Hematopoietic multipotent progenitor cell treated with erythropoietin and hydrocortisone succinate and interleukin-3 and kit ligand, for 17 days (in vitro differentiated cells): ENCODE measurements at regions not wholly inside any gene's neighbourhood (a gene's known extent, or its start where the extent isn't known, plus 50 kb on each side); places are given as distances from the start of the nearest gene placed in this dataset.

Experiments
- DNase-seq: peaks from one replicate; pipeline ENCODE4 v3.0.0-alpha.2; 2015; ENCODE audit warnings: low spot score

GRCh38 chr14:104387022-104388010 is 192.2 kb upstream of the C14orf180 start:
- no peak for DNase-seq

GRCh38 chr14:104388011-104388521 is 191.5 kb upstream of the C14orf180 start:
- DNase-seq: no peak

GRCh38 chr14:104388541-104389325 is 190.8 kb upstream of the C14orf180 start:
- no peak for DNase-seq

DNA sequence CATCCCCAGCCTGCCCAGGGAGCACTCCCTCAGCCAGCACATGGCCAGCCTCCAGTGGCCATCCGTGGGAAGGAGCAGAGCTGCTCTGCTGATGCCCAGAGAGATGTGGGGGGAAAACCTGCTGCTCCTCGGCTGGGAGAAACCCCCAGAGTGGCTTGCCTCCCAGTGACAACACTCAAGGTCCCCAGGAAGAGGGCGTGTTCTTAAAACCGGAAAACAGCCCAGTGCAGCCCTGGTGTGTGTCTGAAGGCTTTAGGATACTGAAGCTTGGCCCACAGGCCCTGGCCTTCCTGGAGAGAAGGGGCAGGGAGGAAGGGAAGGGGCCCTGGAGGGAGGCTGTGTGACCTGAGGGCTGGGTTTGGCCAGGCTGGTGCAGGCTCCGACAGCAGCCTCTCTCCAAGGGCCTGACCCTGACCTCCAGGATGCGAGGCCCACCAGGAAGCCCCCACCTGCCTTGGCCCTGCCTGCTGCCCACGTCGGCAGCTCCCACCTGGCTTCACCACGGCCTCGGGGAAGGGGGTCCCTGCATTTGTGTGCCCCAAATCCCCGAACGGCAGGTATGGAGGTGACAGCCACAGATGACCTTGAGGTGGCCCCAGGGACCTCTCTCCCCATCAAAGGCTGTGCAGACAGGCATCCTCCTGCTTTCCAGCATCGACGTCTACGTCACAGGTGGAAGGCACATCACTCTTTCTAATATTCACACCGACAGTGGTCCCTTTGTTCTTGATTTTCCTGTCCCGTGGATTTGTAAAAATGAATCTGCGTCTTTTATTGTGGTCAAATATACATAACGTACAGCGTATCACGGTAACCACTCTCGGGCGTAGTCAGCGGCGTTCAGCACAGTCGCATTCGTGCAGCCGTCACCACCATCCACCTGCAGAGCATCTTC is 190.0 kb upstream of the C14orf180 start:
- DNase-seq: no peak

- DNase-seq: no peak
Observed at GRCh38 chr14:104390221-104390931, 189.2 kb upstream of the C14orf180 start.

- DNase-seq: no peak
Observed at GRCh38 chr14:104390941-104391901, 188.3 kb upstream of the C14orf180 start.

GRCh38 chr14:104392001-104392395 is 187.6 kb upstream of the C14orf180 start:
- no peak for DNase-seq

DNA sequence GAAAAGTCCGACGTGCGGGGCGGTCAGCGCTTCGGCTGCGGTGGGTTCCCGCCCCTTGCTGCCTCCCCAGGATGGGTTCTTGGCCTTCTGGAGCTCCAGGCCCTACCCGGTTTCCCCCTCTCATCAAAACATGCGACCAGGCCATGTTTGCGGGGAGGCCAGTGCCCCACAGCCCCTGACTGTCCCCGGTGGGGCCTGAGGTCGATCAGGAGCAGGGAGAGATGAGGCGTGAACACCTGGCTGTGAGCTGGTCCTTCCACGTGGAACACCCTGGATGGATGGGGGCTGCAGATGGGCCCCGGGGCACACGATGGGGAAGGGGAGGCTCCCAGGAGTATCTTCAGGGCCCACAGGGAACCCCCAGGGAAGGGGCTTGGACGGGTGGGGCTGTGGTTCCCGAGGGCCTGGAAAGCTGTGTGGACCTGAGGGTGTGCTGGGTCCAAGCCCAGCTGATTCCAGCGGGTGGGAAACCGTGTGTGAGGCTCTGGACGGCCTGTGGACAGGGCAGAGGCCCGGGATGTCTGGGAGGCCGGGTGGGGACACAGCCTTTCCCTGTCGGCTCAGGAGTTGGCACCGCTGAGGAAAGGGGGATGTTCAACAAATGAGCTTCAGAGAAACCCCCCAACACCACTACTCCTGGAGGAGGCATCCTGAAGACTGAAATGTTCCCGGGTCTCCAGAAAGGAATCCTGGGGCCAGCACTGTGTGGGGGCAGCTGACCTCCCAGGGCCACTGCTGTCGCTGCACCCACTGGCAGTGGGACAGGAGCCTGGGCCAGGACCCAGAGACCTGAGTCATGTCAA is 187.0 kb upstream of the C14orf180 start:
- no peak for DNase-seq

DNA sequence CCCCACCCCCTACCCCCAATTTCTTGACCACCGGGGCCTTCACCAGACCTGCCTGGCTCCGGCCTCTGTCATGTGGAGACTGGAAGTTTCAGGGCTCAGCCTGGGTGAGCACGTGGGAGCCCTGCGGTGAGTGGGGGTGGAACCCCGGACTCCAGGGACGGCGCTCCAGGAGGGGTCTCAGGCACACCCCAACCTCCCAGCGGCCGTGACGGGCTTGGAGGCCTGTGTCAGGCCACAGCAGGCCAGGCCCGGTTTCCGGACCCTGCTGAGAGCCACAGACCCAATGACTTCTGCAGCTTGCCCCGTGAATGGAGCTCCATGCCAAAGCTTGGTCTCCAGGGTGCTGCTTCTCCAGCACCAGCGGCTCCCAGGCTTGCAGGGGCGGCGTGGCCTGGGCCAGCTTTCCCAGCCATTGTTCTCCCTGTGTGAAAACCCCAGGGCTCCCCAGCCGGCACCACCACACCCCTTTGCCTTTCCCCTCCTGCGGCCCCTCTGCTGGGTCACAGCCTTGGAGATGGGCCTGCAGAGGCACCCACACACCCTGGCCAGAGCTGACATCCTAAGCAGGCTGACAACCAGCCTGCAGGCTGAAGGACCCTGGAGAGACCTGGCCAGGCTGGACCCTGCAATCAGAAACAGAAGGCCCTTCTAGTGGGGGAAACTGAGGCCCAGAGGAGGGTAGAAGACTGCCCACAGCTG is 186.2 kb upstream of the C14orf180 start:
- no peak for DNase-seq

DNA sequence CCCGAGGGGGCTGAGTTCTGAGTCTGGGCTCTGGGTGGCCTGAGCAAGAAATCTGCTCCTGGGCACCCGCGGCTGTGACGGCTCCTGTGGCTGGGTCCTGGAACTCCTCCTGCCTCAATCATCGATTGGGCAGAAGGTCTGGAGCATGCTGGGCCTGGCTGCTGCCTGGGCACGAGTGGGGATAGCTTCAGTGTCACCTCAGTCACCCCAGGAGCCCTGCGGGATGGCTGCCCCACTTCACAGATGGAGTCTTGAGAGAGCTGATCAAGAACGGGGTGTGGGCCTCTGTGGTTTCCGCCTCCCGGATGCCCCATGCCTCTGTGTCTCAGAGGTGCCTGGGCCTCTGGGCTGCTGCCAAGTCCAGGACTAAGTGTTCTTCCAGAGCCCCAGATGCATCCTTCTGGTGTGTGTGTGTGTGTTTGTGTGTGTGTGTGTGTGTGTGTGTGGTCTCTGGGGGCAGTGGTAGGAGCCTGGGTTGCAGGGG is 185.6 kb upstream of the C14orf180 start:
- no peak for DNase-seq

DNA sequence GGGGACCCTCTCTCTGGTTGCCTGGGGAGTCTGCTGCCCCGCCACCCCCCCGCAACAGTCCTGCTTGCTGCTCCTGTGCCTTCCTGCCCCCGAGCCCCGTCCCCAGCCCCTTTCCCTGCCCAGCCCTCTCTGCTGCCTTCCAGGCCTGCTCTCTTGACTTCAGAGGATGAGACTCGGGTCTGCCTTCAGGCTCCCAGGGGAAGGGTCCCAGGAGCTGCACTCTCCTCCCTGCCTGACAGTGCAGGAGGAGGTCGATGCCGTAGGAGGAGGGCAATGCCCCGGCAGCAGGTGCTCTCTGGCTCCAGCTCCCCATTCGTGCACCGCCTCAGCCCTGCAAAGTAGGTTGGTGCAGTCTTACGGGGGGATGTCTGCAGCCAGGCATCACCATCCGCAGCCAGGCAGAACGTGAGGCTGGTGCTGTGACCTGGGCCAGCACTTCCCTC is 185.1 kb upstream of the C14orf180 start:
- no peak for DNase-seq

DNA sequence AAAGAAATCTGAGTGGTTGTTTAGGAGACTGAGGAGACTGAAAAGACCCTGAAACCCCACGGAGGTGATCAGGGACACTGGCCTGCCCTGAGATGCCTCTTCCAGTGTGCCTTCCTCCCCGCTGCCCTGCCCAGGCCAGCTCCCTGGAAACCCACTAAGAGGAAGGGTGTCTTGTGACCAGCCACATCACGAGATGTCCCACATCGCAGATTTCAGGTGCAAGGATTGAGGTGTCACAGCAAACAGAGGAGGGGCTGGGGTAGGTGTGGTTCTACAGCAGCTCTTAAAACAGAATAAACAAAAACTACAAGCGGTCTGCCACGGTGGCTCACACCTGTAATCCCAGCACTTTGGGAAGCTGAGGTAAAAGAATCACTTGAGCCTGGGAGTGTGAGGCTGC is 184.3 kb upstream of the C14orf180 start:
- no peak for DNase-seq

DNA sequence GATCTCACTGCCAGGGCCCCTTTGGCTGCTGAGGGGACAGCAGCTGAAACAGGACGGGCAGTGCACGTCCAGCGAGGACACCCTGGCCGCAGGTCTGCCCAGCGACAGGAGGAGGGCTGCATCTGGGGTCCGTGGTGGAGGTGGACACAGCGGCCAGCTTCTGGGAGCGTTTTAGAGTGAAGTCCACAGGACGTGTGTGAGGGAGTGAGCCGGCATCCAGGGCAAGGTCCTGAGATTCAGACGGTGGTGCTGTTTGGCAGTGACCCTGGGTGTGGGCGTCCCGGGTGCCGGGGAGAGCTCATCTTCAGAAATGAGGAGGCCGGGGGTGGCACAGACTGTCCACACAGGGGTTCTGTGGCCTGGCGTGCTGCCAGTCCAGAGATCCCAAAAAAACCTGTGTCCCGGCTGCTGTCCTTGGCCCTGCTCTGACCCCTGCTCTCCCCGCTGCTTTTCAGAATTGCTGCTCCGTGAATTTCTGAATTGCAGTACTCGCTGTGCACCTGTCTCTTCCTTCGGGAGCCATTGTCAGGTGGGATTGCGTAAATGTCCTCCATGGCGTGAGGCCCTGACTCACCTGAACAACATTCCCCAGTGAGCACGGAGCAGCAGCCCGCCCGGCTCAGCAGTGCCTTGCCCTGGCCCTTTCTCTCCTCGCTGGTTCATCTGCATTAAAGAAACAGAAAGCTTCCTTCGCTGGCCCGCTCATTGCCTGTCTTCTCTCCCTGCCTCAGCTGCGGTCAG is 183.5 kb upstream of the C14orf180 start:
- DNase-seq: no peak

GRCh38 chr14:104396682-104397470 is 182.7 kb upstream of the C14orf180 start:
- DNase-seq: no peak

GRCh38 chr14:104397956-104398355 is 181.6 kb upstream of the C14orf180 start:
- DNase-seq: no peak

- no peak for DNase-seq
Observed at GRCh38 chr14:104398656-104399055, 180.9 kb upstream of the C14orf180 start.
